Lower leg skin (tissue), 4 donors: ENCODE measurements at regions not wholly inside any gene's neighbourhood (a gene's known extent, or its start where the extent isn't known, plus 50 kb on each side); places are given as distances from the start of the nearest gene placed in this dataset.
"Not testable (repeated sequence)": the region's sequence is repeated elsewhere in the genome, so short reads cannot be mapped to it uniquely, and the experiment has no call there.

Source experiments
- DNase-seq, 2 donors: peaks; one replicate each; pipeline ENCODE4 v3.0.0-alpha.2; 2019; ENCODE audit warnings: low spot score in 2 of 2
- H3K4me3 ChIP-seq: fragments of 200-600 bp; sonication (generic); 2 replicates; pipeline ENCODE4 v1.5.1; 2017; ENCODE audit warnings: mild to moderate bottlenecking, low read depth; ENCODE audit not compliant: poor library complexity, severe bottlenecking
- POLR2A ChIP-seq, 2 donors: fragments of 450-650 bp; IDR thresholded peaks; one replicate each; pipeline ENCODE4 v1.6.1; 2016 to 2017; ENCODE audit warnings: antibody characterized with exemption in 2 of 2, mild to moderate bottlenecking in 1 of 2, moderate library complexity in 1 of 2
- WGBS, 2 donors: methylation state at CpG; one replicate each; pipeline ENCODE4 v1.1.5; 2018; 5-methylcytosine and 5-hydroxymethylcytosine counted together
- intact Hi-C: fragments of 100-400 bp; cut with DNase I; formaldehyde crosslinking; loops from one replicate; pipeline ENCODE4 v1.15.0; 2023; ENCODE audit warnings: low total_unique reads
- TF ChIP-seq, protein P1 (sequence below), 3 donors: fragments of 450-650 bp; IDR thresholded peaks; one replicate each; pipeline ENCODE4 v1.5.1; 2016; ENCODE audit warnings: antibody characterized with exemption in 3 of 3, mild to moderate bottlenecking in 3 of 3, moderate library complexity in 2 of 3

DNA sequence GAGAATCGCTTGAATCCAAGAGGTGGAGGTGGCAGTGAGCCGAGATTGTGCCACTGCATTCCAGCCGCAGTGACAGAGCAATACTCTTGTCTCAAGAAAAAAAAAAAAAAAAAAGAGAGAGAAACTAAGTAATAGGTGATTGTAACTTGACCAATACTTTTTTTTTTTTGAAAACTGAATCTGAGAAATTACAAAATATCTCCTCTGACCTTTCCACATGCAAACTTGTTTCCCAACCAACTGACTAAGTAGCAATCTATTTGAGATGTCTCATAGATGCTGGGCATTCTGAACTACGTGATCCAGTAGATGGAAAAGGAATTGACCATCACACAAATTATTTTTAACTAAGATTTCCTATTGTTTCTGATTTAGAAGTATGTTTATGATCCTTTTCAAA, 407.3 kb upstream of the CHORDC1 start:
- WGBS, 2 donors = 88 to 92% methylated on average over 4 of the region's 4 CpGs
- no peak for DNase-seq
- no peak overlapping the region for H3K4me3 ChIP-seq
- TF ChIP-seq, protein P1, sequence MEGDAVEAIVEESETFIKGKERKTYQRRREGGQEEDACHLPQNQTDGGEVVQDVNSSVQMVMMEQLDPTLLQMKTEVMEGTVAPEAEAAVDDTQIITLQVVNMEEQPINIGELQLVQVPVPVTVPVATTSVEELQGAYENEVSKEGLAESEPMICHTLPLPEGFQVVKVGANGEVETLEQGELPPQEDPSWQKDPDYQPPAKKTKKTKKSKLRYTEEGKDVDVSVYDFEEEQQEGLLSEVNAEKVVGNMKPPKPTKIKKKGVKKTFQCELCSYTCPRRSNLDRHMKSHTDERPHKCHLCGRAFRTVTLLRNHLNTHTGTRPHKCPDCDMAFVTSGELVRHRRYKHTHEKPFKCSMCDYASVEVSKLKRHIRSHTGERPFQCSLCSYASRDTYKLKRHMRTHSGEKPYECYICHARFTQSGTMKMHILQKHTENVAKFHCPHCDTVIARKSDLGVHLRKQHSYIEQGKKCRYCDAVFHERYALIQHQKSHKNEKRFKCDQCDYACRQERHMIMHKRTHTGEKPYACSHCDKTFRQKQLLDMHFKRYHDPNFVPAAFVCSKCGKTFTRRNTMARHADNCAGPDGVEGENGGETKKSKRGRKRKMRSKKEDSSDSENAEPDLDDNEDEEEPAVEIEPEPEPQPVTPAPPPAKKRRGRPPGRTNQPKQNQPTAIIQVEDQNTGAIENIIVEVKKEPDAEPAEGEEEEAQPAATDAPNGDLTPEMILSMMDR (IDR thresholded peaks at IDR 0.05) = no peak
- TF ChIP-seq POLR2A (IDR thresholded peaks at IDR 0.05) = no peak
- intact Hi-C loops = no loop called here

DNA sequence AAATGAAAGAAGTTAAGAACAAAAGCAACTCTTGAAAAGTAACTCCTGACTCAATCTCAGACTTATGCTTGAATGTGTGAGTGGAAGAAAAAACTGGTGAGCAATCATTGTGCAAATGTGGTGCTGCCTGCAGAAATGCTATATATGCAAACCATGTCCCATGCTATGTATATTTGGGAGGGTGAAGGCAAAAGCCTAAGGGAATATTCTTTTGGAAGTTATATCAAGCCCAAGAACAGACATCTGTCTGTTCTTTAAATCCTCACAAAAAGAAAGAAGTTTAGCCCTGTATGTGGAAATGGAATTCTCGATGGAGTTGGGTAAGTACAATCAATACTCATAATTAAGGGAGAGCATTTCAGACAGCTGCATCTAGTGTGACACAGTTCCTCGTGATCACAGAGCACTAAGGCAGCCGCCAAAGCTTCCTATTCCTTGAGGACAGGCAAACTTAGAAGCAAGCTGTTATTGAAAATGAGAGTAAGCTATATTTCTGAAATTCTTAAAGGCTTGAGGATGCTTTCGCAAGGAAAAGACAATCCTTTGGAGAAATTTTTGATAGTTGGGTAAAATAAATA, 406.5 kb upstream of the CHORDC1 start:
- TF ChIP-seq POLR2A (IDR thresholded peaks at IDR 0.05) = no peak
- TF ChIP-seq, protein P1 (IDR thresholded peaks at IDR 0.05) = no peak
- 76 to 83% methylated on average over 4 of the region's 4 CpGs for WGBS, 2 donors
- intact Hi-C loops = no loop called here

DNA sequence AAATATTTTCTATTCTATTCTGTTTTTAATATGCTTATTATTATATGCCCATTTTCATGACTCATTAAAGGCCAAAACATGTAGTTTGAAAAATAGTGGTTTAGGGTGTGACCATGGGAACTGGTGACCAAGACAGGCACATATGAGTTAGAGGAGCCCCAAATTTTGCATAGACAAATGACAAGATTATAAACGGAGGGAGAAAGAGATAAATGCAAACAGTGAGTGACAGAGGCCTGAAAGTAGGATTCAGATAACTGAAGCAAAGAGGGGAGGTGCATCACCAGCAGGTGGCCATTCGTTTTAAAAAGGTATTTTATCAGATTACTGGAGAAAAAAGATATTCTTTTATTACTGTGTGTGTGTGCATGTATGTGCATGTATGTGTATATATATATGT, 391.5 kb upstream of the CHORDC1 start:
- intact Hi-C loops = no loop called here
- TF ChIP-seq, protein P1 (IDR thresholded peaks at IDR 0.05) = no peak
- no peak for TF ChIP-seq POLR2A (IDR thresholded peaks at IDR 0.05)
- DNase-seq = no peak
- WGBS, 2 donors = 60 to 67% methylated on average over 2 of the region's 2 CpGs
- H3K4me3 ChIP-seq = no peak overlapping the region

More for the DNA sequence above, 406.5 kb upstream of the CHORDC1 start:
- no peak for DNase-seq
- no peak overlapping the region for H3K4me3 ChIP-seq

DNA sequence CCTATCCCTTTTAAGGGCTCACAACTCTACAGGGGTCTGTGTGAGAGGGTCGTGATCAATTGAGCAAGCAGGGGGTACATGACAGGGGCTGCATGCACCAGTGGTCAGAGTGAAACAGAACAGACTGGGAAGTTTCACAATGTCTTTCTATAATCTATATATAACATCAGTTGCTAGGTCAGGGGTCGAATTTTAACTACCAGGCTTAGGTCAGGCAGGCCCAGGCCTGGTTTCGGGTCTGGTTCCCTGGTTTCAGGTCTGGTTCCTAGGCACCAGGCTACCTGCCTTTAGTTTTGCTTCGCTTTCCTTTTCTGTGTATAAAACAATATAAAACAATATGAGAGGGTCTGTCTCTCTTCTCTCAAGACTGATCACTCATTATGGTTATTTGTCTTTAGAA, 390.2 kb upstream of the CHORDC1 start:
- intact Hi-C loops, H3K4me3 ChIP-seq, DNase-seq: not testable (repeated sequence)
- WGBS, 2 donors = 76 to 79% methylated on average over 4 of the region's 4 CpGs

DNA sequence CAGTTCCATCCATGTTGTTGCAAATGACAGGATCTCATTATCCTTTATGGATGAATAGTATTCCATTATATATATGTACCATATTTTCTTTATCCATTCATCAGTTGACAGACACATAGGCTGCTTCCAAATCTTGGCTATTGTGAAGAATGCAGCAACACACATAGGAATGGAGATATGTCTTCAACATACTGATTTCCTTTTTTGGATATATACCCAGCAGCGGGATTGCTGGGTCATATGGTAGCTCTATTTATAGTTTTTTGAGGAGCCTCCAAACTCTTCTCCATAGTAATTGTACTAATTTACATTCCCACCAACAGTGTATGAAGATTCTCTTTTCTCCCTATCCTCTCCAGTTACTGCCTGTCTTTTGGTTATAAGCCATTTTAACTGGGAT, 383.9 kb upstream of the CHORDC1 start:
- WGBS, 2 donors = 64 to 76% methylated on average over 1 of the region's 1 CpG

DNA sequence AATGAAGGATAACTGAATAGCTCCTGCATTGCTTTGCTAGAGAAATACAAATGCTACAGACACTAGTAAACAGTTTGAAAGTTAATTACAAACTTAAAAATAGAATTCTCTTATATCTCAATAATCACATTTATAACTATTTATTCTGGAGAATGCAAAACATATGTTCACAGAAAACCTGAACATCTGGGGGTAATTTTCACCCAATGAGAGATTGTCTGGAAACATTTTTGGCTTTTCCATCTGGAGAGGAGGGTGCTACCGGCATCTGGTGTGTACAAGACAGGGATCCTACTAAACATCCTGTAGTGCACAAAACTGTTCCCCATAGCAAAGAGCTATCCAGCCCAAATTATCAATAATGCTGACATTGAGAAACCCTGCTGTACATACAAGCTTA, 378.4 kb upstream of the CHORDC1 start:
- intact Hi-C loops = no loop called here
- WGBS, 2 donors = 52 to 74% methylated on average over 1 of the region's 1 CpG
- H3K4me3 ChIP-seq = no peak overlapping the region
- DNase-seq = no peak
- TF ChIP-seq POLR2A (IDR thresholded peaks at IDR 0.05) = no peak
- TF ChIP-seq, protein P1 (IDR thresholded peaks at IDR 0.05) = no peak

More for the DNA sequence above, 383.9 kb upstream of the CHORDC1 start:
- intact Hi-C loops = no loop called here
- TF ChIP-seq, protein P1 (IDR thresholded peaks at IDR 0.05) = no peak
- no peak for TF ChIP-seq POLR2A (IDR thresholded peaks at IDR 0.05)
- no peak for DNase-seq
- H3K4me3 ChIP-seq = no peak overlapping the region
